ENCODE measurements at regions not wholly inside any gene's neighbourhood (a gene's known extent, or its start where the extent isn't known, plus 50 kb on each side); places are given as distances from the start of the nearest gene placed in this dataset.

DNA sequence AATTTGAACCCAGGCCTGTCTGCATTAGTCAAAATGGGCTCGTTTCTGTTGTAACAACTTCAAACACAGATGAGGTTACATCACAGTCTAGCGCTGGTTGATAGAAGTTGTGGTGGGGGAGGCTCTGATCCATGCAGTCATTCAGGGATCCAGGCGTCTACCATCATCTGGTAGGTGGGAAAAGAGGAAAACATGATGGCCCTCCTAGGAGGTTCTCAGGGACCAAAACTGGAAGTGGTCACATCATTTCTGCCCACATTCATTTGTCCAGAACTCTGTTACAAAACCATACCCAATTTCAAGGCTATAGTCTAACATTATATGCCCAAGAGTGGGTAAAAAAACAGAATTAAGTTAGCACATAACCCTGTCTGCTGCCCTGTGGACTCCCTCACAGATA lies 135.1 kb downstream of the PHETA1 start:
- H3K4me3 ChIP-seq (ENCODE audit: low read depth, low read length), result no peak overlapping the region
- TF ChIP-seq CTCF (IDR thresholded peaks at IDR 0.05; ENCODE audit: insufficient read depth, low read length), result no peak
- no peak for DNase-seq (ENCODE audit: low read depth)

GRCh38 chr12:111230649-111231048 lies 138.2 kb downstream of the PHETA1 start:
- TF ChIP-seq CTCF (IDR thresholded peaks at IDR 0.05; ENCODE audit: insufficient read depth, low read length), result no peak
- no peak for DNase-seq (ENCODE audit: low read depth)
- H3K4me3 ChIP-seq (ENCODE audit: low read depth, low read length), result no peak overlapping the region

DNA sequence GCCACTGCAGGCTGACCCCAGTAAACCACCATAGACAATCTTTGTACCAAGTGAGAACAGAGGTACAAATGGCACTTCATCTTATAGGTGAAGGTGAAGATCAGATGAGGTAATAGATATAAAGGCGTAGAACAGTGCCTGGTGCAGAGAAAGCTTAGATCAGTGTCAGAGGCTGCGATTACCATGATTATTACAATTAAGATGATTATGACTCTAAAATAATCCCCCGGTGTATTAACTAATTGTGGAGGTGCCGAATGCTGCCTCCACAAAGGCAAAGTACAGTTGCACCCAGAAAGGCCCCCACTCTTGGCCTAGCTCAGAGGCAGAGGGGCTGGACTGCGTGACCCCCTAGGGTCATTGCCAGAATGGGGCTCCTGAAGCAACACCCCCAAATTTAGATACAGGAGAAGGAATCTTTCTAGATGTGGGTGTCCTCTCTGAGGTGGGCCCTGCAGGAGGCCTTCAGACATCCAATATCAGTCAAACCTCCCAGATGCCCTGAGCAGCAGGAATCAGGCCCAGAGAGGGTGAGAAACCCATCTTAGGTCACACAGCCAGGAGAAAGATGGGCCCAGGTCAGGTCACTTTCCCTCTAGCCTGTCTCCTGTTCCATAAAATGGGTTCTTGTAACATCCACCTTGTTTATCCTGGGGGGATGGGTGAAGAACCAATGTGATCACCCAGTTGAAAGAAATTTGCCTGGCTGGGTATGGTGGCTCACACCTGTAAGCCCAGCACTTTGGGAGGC lies 139.8 kb downstream of the PHETA1 start:
- no peak overlapping the region for H3K4me3 ChIP-seq (ENCODE audit: low read depth, low read length)
- no peak for TF ChIP-seq CTCF (IDR thresholded peaks at IDR 0.05; ENCODE audit: insufficient read depth, low read length)
- no peak for DNase-seq (ENCODE audit: low read depth)

GRCh38 chr12:111227476-111228420 lies 141.1 kb downstream of the PHETA1 start:
- no peak for DNase-seq (ENCODE audit: low read depth)
- H3K4me3 ChIP-seq (ENCODE audit: low read depth, low read length), result no peak overlapping the region
- no peak for TF ChIP-seq CTCF (IDR thresholded peaks at IDR 0.05; ENCODE audit: insufficient read depth, low read length)

DNA sequence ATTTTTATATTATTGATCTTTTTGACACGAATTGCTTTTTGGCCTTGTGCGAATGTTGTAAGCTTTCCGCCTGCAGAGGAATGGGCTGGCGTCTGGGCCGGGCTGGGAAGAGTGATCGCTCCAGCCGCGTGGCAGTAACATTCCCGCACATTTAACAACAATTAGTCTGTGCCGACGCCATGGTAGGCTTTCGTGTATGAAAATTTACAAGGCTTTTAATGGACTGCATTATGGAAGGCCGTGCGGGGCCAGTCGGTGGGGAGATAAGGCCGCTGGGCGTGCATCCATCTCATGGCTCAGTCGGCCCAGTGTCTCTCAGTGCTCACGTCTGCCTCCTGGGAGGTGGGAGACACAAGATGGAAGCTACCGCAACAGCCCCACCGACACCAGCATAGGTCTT lies 142.2 kb downstream of the PHETA1 start:
- TF ChIP-seq CTCF (IDR thresholded peaks at IDR 0.05; ENCODE audit: insufficient read depth, low read length), result no peak
- DNase-seq (ENCODE audit: low read depth), result no peak
- no peak overlapping the region for H3K4me3 ChIP-seq (ENCODE audit: low read depth, low read length)

- H3K4me3 ChIP-seq (ENCODE audit: low read depth, low read length), result no peak overlapping the region
- TF ChIP-seq CTCF (IDR thresholded peaks at IDR 0.05; ENCODE audit: insufficient read depth, low read length), result no peak
- no peak for DNase-seq (ENCODE audit: low read depth)
Observed at GRCh38 chr12:111225307-111225706, 143.6 kb downstream of the PHETA1 start.

All from fibroblast of the aortic adventitia (primary cell).